Urinary bladder (tissue), 3 donors: ENCODE measurements at regions not wholly inside any gene's neighbourhood (a gene's known extent, or its start where the extent isn't known, plus 50 kb on each side); places are given as distances from the start of the nearest gene placed in this dataset.

Experiments
- DNase-seq: peaks from one replicate; pipeline ENCODE4 v3.0.0-alpha.2; 2015; ENCODE audit errors: extremely low spot score
- H3K27ac ChIP-seq: one replicate; pipeline ENCODE4 v1.5.1; 2013; ENCODE audit warnings: low read depth, mild to moderate bottlenecking, moderate library complexity
- H3K36me3 ChIP-seq: one replicate; pipeline ENCODE4 v1.6.1; 2013; ENCODE audit warnings: mild to moderate bottlenecking, moderate library complexity; ENCODE audit not compliant: insufficient read depth
- H3K4me1 ChIP-seq: one replicate; pipeline ENCODE4 v1.6.1; 2013; ENCODE audit warnings: mild to moderate bottlenecking, moderate library complexity; ENCODE audit not compliant: insufficient read depth
- H3K4me3 ChIP-seq: one replicate; pipeline ENCODE4 v1.5.1; 2013; ENCODE audit warnings: low read depth, low read length
- WGBS: extraction: QIAGEN DNeasy Blood & Tissue Kit; methylation state at CpG from one replicate; pipeline ENCODE4 v1.1.7; 2013; 5-methylcytosine and 5-hydroxymethylcytosine counted together
- donor health status: healthy with polysubstance abuse.
- donor health status: healthy.

- DNase-seq, result no peak
Observed at GRCh38 chr15:62639432-62639831, 403.1 kb upstream of the TPM1 start.

GRCh38 chr15:62639906-62640605 lies 402.5 kb upstream of the TPM1 start:
- WGBS, result 87% methylated on average over 6 of the region's 6 CpGs
- Histone ChIP-seq H3K27ac (no peak overlapping the region), H3K4me1 (no peaks in the 10 kb centered on the region), H3K36me3 (no peaks in the 10 kb centered on the region), H3K4me3 (no peak overlapping the region)
- DNase-seq, result no peak

More at GRCh38 chr15:62639432-62639831, 403.1 kb upstream of the TPM1 start:
- H3K4me3 ChIP-seq, result no peak overlapping the region
- WGBS, result 94% methylated on average over 4 of the region's 4 CpGs
- no peak overlapping the region for H3K27ac ChIP-seq
- H3K4me1 ChIP-seq, result no peaks in the 10 kb centered on the region
- no peaks in the 10 kb centered on the region for H3K36me3 ChIP-seq

GRCh38 chr15:62641825-62642224 lies 400.7 kb upstream of the TPM1 start:
- WGBS, result 84% methylated on average over 3 of the region's 3 CpGs
- Histone ChIP-seq H3K4me1 (no peaks in the 10 kb centered on the region), H3K36me3 (no peaks in the 10 kb centered on the region), H3K27ac (no peak overlapping the region), H3K4me3 (no peak overlapping the region)
- no peak for DNase-seq

GRCh38 chr15:62643572-62643971 lies 399.0 kb upstream of the TPM1 start:
- Histone ChIP-seq H3K4me3 (no peak overlapping the region), H3K27ac (no peak overlapping the region), H3K36me3 (no peaks in the 10 kb centered on the region), H3K4me1 (no peaks in the 10 kb centered on the region)
- 95% methylated on average over 4 of the region's 4 CpGs for WGBS
- no peak for DNase-seq

GRCh38 chr15:62644216-62644888 lies 398.2 kb upstream of the TPM1 start:
- WGBS, result 86% methylated on average over 7 of the region's 7 CpGs
- Histone ChIP-seq H3K27ac (no peak overlapping the region), H3K36me3 (no peaks in the 10 kb centered on the region), H3K4me1 (no peaks in the 10 kb centered on the region), H3K4me3 (no peak overlapping the region)
- DNase-seq, result no peak

- Histone ChIP-seq H3K4me3 (no peak overlapping the region), H3K27ac (no peak overlapping the region), H3K36me3 (no peaks in the 10 kb centered on the region), H3K4me1 (no peaks in the 10 kb centered on the region)
- DNase-seq, result no peak
- WGBS, result 87% methylated on average over 15 of the region's 15 CpGs
Observed at GRCh38 chr15:62644889-62645742, 397.4 kb upstream of the TPM1 start.

GRCh38 chr15:62647202-62647842 lies 395.2 kb upstream of the TPM1 start:
- WGBS, result 86% methylated on average over 12 of the region's 12 CpGs
- Histone ChIP-seq H3K27ac (no peak overlapping the region), H3K4me3 (no peak overlapping the region), H3K4me1 (no peaks in the 10 kb centered on the region), H3K36me3 (no peaks in the 10 kb centered on the region)
- DNase-seq, result no peak

- no peak overlapping the region for H3K4me3 ChIP-seq
- 90% methylated on average over 7 of the region's 7 CpGs for WGBS
Observed at GRCh38 chr15:62647843-62648505, 394.6 kb upstream of the TPM1 start.

GRCh38 chr15:62648954-62649353 lies 393.6 kb upstream of the TPM1 start:
- Histone ChIP-seq H3K27ac (no peak overlapping the region), H3K4me3 (no peak overlapping the region), H3K4me1 (no peaks in the 10 kb centered on the region), H3K36me3 (peaks cover 1% of the 10 kb centered on the region)
- WGBS, result 93% methylated on average over 6 of the region's 6 CpGs
- no peak for DNase-seq

More at GRCh38 chr15:62647843-62648505, 394.6 kb upstream of the TPM1 start:
- Histone ChIP-seq H3K27ac (no peak overlapping the region), H3K36me3 (peaks cover 1% of the 10 kb centered on the region), H3K4me1 (no peaks in the 10 kb centered on the region)
- DNase-seq, result no peak

- peaks cover 1% of the 10 kb centered on the region for H3K36me3 ChIP-seq
- H3K4me3 ChIP-seq, result no peak overlapping the region
- H3K27ac ChIP-seq, result no peak overlapping the region
- DNase-seq, result no peak
- WGBS, result 90% methylated on average over 12 of the region's 12 CpGs
- no peaks in the 10 kb centered on the region for H3K4me1 ChIP-seq
Observed at GRCh38 chr15:62649793-62650420, 392.6 kb upstream of the TPM1 start.

GRCh38 chr15:62653122-62653521 lies 389.4 kb upstream of the TPM1 start:
- WGBS, result 94% methylated on average over 3 of the region's 3 CpGs

GRCh38 chr15:62656071-62656470 lies 386.5 kb upstream of the TPM1 start:
- H3K4me3 ChIP-seq, result no peak overlapping the region
- H3K4me1 ChIP-seq, result no peaks in the 10 kb centered on the region
- 91% methylated on average over 10 of the region's 10 CpGs for WGBS
- no peak for DNase-seq
- H3K27ac ChIP-seq, result no peak overlapping the region
- peaks cover 1% of the 10 kb centered on the region for H3K36me3 ChIP-seq

More at GRCh38 chr15:62653122-62653521, 389.4 kb upstream of the TPM1 start:
- peaks cover 1% of the 10 kb centered on the region for H3K36me3 ChIP-seq
- H3K4me3 ChIP-seq, result no peak overlapping the region
- H3K27ac ChIP-seq, result no peak overlapping the region
- DNase-seq, result no peak
- H3K4me1 ChIP-seq, result no peaks in the 10 kb centered on the region
